ENCODE measurements at regions not wholly inside any gene's neighbourhood (a gene's known extent, or its start where the extent isn't known, plus 50 kb on each side); places are given as distances from the start of the nearest gene placed in this dataset.

GRCh38 chr10:8428654-8429053 is 374.2 kb downstream of the GATA3 start:
- Histone ChIP-seq H3K4me2 (ENCODE audit: low read length) (no peak overlapping the region), H3K9me2 (ENCODE audit: low read depth, low read length) (no peaks in the 10 kb centered on the region), H3K27me3 (ENCODE audit: insufficient read depth, low read length) (no peaks in the 10 kb centered on the region), H3K4me3 (ENCODE audit: low read depth, low read length, poor library complexity, severe bottlenecking) (no peak overlapping the region), H2AFZ (ENCODE audit: low read length) (no peak overlapping the region), H3K9me3 (ENCODE audit: low read length) (no peaks in the 10 kb centered on the region), H4K20me1 (ENCODE audit: insufficient read depth, low read length) (no peaks in the 10 kb centered on the region), H3K36me3 (ENCODE audit: insufficient read depth, low read length) (no peaks in the 10 kb centered on the region), H3K4me1 (ENCODE audit: insufficient read depth, low read length, severe bottlenecking) (no peaks in the 10 kb centered on the region), H3F3A (ENCODE audit: insufficient read depth, low read length) (no peaks in the 10 kb centered on the region), H3K27ac (ENCODE audit: low read depth, low read length, poor library complexity, severe bottlenecking) (no peak overlapping the region), H3K79me2 (ENCODE audit: insufficient read depth, low read length) (no peaks in the 10 kb centered on the region), H3K9ac (ENCODE audit: low read length) (no peak overlapping the region)
- TF ChIP-seq EZH2 (IDR thresholded peaks at IDR 0.05; ENCODE audit: borderline replicate concordance, low read length), result no peak
- TF ChIP-seq CTCF (IDR thresholded peaks at IDR 0.05; ENCODE audit: low read length), result no peak

- H2AFZ ChIP-seq (ENCODE audit: low read length), result no peak overlapping the region
- H3K36me3 ChIP-seq (ENCODE audit: insufficient read depth, low read length), result no peaks in the 10 kb centered on the region
- no peak overlapping the region for H3K9ac ChIP-seq (ENCODE audit: low read length)
- H3K79me2 ChIP-seq (ENCODE audit: insufficient read depth, low read length), result no peaks in the 10 kb centered on the region
- no peaks in the 10 kb centered on the region for H3K9me3 ChIP-seq (ENCODE audit: low read length)
- no peaks in the 10 kb centered on the region for H3K27me3 ChIP-seq (ENCODE audit: insufficient read depth, low read length)
- no peaks in the 10 kb centered on the region for H4K20me1 ChIP-seq (ENCODE audit: insufficient read depth, low read length)
- H3K4me3 ChIP-seq (ENCODE audit: low read depth, low read length, poor library complexity, severe bottlenecking), result no peak overlapping the region
- no peaks in the 10 kb centered on the region for H3K9me2 ChIP-seq (ENCODE audit: low read depth, low read length)
- no peaks in the 10 kb centered on the region for H3F3A ChIP-seq (ENCODE audit: insufficient read depth, low read length)
- H3K27ac ChIP-seq (ENCODE audit: low read depth, low read length, poor library complexity, severe bottlenecking), result no peak overlapping the region
- no peak for TF ChIP-seq EZH2 (IDR thresholded peaks at IDR 0.05; ENCODE audit: borderline replicate concordance, low read length)
- TF ChIP-seq CTCF (IDR thresholded peaks at IDR 0.05; ENCODE audit: low read length), result no peak
- no peak overlapping the region for H3K4me2 ChIP-seq (ENCODE audit: low read length)
- H3K4me1 ChIP-seq (ENCODE audit: insufficient read depth, low read length, severe bottlenecking), result no peaks in the 10 kb centered on the region
Measured at GRCh38 chr10:8430321-8430720, 375.8 kb downstream of the GATA3 start.

GRCh38 chr10:8431511-8431910 is 377.0 kb downstream of the GATA3 start:
- H3K4me3 ChIP-seq (ENCODE audit: low read depth, low read length, poor library complexity, severe bottlenecking), result no peak overlapping the region
- no peaks in the 10 kb centered on the region for H3K36me3 ChIP-seq (ENCODE audit: insufficient read depth, low read length)

More at GRCh38 chr10:8431511-8431910, 377.0 kb downstream of the GATA3 start:
- H3K9ac ChIP-seq (ENCODE audit: low read length), result no peak overlapping the region
- H3K4me2 ChIP-seq (ENCODE audit: low read length), result no peak overlapping the region
- no peak overlapping the region for H3K27ac ChIP-seq (ENCODE audit: low read depth, low read length, poor library complexity, severe bottlenecking)
- H3K9me3 ChIP-seq (ENCODE audit: low read length), result no peaks in the 10 kb centered on the region
- no peaks in the 10 kb centered on the region for H3K79me2 ChIP-seq (ENCODE audit: insufficient read depth, low read length)
- H2AFZ ChIP-seq (ENCODE audit: low read length), result no peak overlapping the region
- TF ChIP-seq CTCF (IDR thresholded peaks at IDR 0.05; ENCODE audit: low read length) (no peak), EZH2 (IDR thresholded peaks at IDR 0.05; ENCODE audit: borderline replicate concordance, low read length) (no peak)
- no peaks in the 10 kb centered on the region for H3K4me1 ChIP-seq (ENCODE audit: insufficient read depth, low read length, severe bottlenecking)
- H3K27me3 ChIP-seq (ENCODE audit: insufficient read depth, low read length), result no peaks in the 10 kb centered on the region
- no peaks in the 10 kb centered on the region for H3K9me2 ChIP-seq (ENCODE audit: low read depth, low read length)
- no peaks in the 10 kb centered on the region for H4K20me1 ChIP-seq (ENCODE audit: insufficient read depth, low read length)
- no peaks in the 10 kb centered on the region for H3F3A ChIP-seq (ENCODE audit: insufficient read depth, low read length)
